ENCODE measurements at regions not wholly inside any gene's neighbourhood (a gene's known extent, or its start where the extent isn't known, plus 50 kb on each side); places are given as distances from the start of the nearest gene placed in this dataset.

- no peak overlapping the region for H3K4me3 ChIP-seq (replicated peaks in 1 of 3; ENCODE audit: insufficient read depth in 1 of 3, low read depth in 2 of 3, low read length in 3 of 3)
- BruUV-seq (replicated peaks): no TSS peak
- intact Hi-C loops (cut with micrococcal nuclease; ENCODE audit: unreplicated experiment) (no loop called here), in situ Hi-C loops (cut with HindIII; ENCODE audit: extremely low pct_ligation_motif_present, low pct_unique_long_range_greater_than_20kb) (no loop called here)
- H3K4me1 ChIP-seq (ENCODE audit: insufficient read depth, low read length): no peaks in the 10 kb centered on the region
- H3K36me3 ChIP-seq (replicated peaks in 1 of 2; ENCODE audit: control insufficient read depth in 1 of 2, insufficient read depth in 2 of 2, low read length in 2 of 2): no peaks in the 10 kb centered on the region
- POLR2A ChIA-PET: no interaction called here
- no peak overlapping the region for H3K9ac ChIP-seq (ENCODE audit: insufficient read depth, low read depth, low read length)
- WGBS (ENCODE audit: low lambda C conversion rate): 71% methylated on average over 6 of the region's 6 CpGs
- no peak overlapping the region for H3K27ac ChIP-seq (ENCODE audit: extremely low read length, insufficient read depth, low read length)
- H3K27me3 ChIP-seq (ENCODE audit: control insufficient read depth in 1 of 2, insufficient read depth in 2 of 2, low read length in 2 of 2): no peaks in the 10 kb centered on the region; a peak in 1 of 5 replicates
- H4K20me1 ChIP-seq (ENCODE audit: insufficient read depth, low read length): no peaks in the 10 kb centered on the region
- no peak for TF ChIP-seq TEAD2 (CRISPR knock-in tag; IDR thresholded peaks at IDR 0.05)
- no peak for TF ChIP-seq ZNF503 (CRISPR knock-in tag; IDR thresholded peaks at IDR 0.05)
- TF ChIP-seq SPEN (CRISPR knock-in tag; IDR thresholded peaks at IDR 0.05; ENCODE audit: low read depth): no peak
- no peak for TF ChIP-seq WIZ (CRISPR knock-in tag; IDR thresholded peaks at IDR 0.05)
- TF ChIP-seq ARNT (IDR thresholded peaks at IDR 0.05): no peak
- no peak for TF ChIP-seq ZNF317 (CRISPR knock-in tag; IDR thresholded peaks at IDR 0.05)
- TF ChIP-seq, protein P1, sequence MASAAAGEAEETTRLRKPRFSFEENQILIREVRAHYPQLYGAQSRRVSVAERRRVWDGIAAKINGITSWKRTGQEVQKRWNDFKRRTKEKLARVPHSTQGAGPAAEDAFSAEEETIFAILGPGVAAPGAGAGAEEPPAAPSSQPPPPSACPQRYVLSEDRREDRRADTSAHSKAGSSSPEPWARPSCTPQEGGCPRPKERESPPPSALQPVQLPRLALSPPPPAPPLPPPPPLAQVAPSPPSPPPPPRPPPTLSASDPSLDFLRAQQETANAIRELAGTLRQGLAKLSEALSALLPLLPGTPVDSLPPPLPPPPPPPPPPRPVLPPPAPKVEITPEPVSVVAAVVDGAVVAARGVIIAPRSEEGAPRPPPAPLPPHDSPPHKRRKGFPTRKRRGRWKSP (CRISPR knock-in tag; IDR thresholded peaks at IDR 0.05): no peak
- H3K4me2 ChIP-seq (ENCODE audit: low read depth, low read length): no peak overlapping the region
- no peaks in the 10 kb centered on the region for H3K9me3 ChIP-seq (ENCODE audit: low read length)
- no peak for ATAC-seq
- no peaks in the 10 kb centered on the region for H3K79me2 ChIP-seq (ENCODE audit: insufficient read depth, low read length)
- no peak overlapping the region for H2AFZ ChIP-seq (ENCODE audit: low read length)
- CTCF ChIA-PET (ENCODE audit: low intra/inter-chr PET ratio, low total read pairs): no interaction called here
- FAIRE-seq: no peak
- DNase-seq (ENCODE audit: low spot score): no peak
These were observed 192.0 kb upstream of the TPRG1 start for GRCh38 chr3:188979669-188980310.
